Type B pancreatic cell (in vitro differentiated cells): ENCODE measurements at regions not wholly inside any gene's neighbourhood (a gene's known extent, or its start where the extent isn't known, plus 50 kb on each side); places are given as distances from the start of the nearest gene placed in this dataset.
"Not testable (repeated sequence)": the region's sequence is repeated elsewhere in the genome, so short reads cannot be mapped to it uniquely, and the experiment has no call there.

ENCODE experiments used
- DNase-seq: peaks from one replicate; pipeline ENCODE4 v3.0.0; 2021; ENCODE audit warnings: mixed read lengths; ENCODE audit not compliant: unreplicated experiment; ENCODE audit errors: extremely low spot score
- H3K27ac Mint-ChIP-seq: 2 replicates; pipeline ENCODE4 v1.8.0; 2021; ENCODE audit warnings: mild to moderate bottlenecking, mixed read lengths
- H3K27me3 Mint-ChIP-seq: 2 replicates; pipeline ENCODE4 v1.8.0; 2021; ENCODE audit warnings: mixed read lengths
- H3K36me3 Mint-ChIP-seq: 2 replicates; pipeline ENCODE4 v1.8.0; 2021; ENCODE audit warnings: mixed read lengths
- H3K4me1 Mint-ChIP-seq: one replicate; pipeline ENCODE4 v1.8.0; 2021; ENCODE audit warnings: mixed read lengths; ENCODE audit not compliant: unreplicated experiment
- H3K4me3 Mint-ChIP-seq: 2 replicates; pipeline ENCODE4 v1.8.0; 2021; ENCODE audit warnings: mild to moderate bottlenecking, mixed read lengths
- H3K9me3 Mint-ChIP-seq: 2 replicates; pipeline ENCODE4 v1.8.0; 2021; ENCODE audit warnings: mixed read lengths
- TF ChIP-seq, protein P1 (sequence below): fragments of 200-600 bp; sonication (generic); conservative IDR thresholded peaks from 2 replicates; pipeline ENCODE4 v1.5.0; 2021; ENCODE audit warnings: antibody characterized with exemption, mild to moderate bottlenecking

DNA sequence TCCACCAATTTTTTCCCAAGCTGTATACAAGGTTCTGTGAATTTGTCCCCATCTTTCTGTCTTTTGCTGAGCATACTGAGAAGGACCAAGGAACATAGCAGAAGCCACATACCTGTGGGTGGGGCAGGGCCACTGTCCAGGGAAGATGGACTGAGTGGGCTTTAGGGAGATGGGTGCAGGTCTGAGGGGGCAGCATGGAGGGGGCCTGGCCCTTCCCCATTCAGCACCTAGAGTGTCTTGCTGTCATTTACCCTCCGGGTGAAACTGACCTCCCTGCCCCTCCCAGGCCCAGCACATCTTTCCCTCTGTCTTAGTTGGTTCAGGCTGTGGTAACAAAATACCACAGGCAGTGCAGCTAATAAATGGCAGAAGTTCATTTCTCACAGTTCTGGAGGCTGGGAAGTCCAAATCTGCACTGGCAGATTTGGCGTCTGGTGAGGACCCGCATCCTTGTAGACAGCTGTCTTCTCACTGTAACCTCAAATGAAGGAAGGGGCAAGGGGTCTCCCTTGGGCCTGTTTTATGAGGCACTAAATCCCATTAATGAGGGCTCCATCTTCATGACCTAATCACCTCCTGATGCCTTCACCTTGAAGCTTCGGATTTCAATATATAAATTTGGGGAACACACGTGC is 180.0 kb upstream of the SMAD3 start:
- DNase-seq: peak; percentile 44
- TF ChIP-seq, protein P1, sequence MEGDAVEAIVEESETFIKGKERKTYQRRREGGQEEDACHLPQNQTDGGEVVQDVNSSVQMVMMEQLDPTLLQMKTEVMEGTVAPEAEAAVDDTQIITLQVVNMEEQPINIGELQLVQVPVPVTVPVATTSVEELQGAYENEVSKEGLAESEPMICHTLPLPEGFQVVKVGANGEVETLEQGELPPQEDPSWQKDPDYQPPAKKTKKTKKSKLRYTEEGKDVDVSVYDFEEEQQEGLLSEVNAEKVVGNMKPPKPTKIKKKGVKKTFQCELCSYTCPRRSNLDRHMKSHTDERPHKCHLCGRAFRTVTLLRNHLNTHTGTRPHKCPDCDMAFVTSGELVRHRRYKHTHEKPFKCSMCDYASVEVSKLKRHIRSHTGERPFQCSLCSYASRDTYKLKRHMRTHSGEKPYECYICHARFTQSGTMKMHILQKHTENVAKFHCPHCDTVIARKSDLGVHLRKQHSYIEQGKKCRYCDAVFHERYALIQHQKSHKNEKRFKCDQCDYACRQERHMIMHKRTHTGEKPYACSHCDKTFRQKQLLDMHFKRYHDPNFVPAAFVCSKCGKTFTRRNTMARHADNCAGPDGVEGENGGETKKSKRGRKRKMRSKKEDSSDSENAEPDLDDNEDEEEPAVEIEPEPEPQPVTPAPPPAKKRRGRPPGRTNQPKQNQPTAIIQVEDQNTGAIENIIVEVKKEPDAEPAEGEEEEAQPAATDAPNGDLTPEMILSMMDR: no peak
- H3K9me3 Mint-ChIP-seq: peaks cover 6% of the 10 kb centered on the region
- H3K4me1 Mint-ChIP-seq: peaks cover 32% of the 10 kb centered on the region
- H3K36me3 Mint-ChIP-seq: no peaks in the 10 kb centered on the region
- H3K27me3 Mint-ChIP-seq: no peaks in the 10 kb centered on the region
- H3K4me3 Mint-ChIP-seq: no peak overlapping the region
- no peak overlapping the region for H3K27ac Mint-ChIP-seq

DNA sequence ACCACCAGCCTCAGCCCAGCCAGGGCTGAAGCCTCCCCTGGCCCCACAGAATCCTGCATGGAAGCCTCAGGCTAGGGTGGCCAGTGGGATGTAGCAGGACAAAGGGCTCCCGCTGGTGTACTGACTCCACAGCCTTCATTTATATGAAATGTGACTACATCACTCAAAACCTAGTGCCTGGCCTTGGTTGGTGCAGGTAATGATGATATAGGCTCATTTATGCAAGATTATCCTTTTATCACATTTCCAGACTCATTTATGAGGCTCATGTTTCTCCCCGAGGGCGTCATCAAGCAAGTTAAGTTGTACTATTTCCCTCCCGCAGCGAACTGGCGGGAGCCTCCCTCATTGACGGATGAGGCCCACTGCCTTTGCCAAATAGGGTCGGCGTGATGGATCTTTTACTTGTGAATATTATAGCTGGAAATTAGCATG is 179.1 kb upstream of the SMAD3 start:
- Mint-ChIP-seq H3K27ac (no peak overlapping the region), H3K36me3 (no peaks in the 10 kb centered on the region), H3K4me1 (peaks cover 27% of the 10 kb centered on the region), H3K9me3 (peaks cover 6% of the 10 kb centered on the region), H3K4me3 (no peak overlapping the region), H3K27me3 (no peaks in the 10 kb centered on the region)
- DNase-seq: peak; percentile 42
- TF ChIP-seq, protein P1: no peak

DNA sequence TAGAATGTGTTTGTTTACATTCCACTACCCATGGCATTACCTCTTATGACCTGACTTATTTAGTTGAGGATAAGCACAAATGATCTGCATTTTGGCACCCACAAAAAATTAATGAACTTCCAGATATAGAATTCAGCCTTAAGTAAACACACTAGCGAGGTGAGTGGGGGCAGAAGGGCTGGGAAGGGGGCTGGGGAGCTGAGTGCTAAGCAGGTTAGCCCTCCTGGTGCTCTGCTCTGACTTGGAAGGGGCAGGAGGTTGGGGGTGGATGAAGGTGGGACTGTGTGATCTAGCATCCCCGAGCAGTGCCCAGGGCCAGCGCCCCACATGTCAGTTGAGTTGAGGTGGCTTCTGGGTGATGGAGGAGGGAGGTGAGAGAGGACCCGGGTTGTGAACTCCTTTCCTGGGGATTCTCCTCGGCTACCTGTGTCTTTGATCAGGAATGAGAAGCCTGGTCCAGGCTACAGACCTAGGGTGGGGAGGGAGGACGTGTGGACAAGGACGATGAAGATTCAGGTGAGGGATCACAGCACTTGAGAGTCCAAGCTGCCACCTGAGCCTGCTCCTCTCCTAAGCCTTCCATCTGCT is 178.6 kb upstream of the SMAD3 start:
- H3K27me3 Mint-ChIP-seq: no peaks in the 10 kb centered on the region
- peak; percentile 40 for DNase-seq
- no peaks in the 10 kb centered on the region for H3K36me3 Mint-ChIP-seq
- H3K4me1 Mint-ChIP-seq: peaks cover 31% of the 10 kb centered on the region
- H3K27ac Mint-ChIP-seq: no peak overlapping the region
- TF ChIP-seq, protein P1: no peak
- no peak overlapping the region for H3K4me3 Mint-ChIP-seq
- peaks cover 10% of the 10 kb centered on the region for H3K9me3 Mint-ChIP-seq

DNA sequence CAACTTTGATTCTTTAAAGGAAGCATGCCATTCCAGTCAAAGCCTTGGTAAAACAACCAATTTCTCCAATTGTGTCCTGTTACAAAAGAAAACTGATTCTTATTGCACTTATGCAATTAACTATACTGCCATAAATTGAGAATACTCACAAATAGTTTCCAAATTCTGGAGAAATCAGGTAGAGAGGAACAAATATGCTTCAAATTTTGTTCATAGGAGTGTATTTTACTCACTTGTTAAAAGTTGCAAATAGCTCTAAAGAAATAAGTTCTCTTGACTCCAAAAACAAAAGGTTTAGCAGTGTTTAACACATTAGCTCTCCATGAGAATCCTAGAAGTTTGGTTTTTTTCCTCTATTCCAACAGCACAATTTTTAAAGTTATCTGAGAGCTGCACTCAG is 176.1 kb upstream of the SMAD3 start:
- not testable (repeated sequence) for H3K4me3 Mint-ChIP-seq, DNase-seq, H3K36me3 Mint-ChIP-seq, H3K27ac Mint-ChIP-seq, H3K27me3 Mint-ChIP-seq
- peaks cover 34% of the 10 kb centered on the region for H3K4me1 Mint-ChIP-seq
- H3K9me3 Mint-ChIP-seq: peaks cover 11% of the 10 kb centered on the region

DNA sequence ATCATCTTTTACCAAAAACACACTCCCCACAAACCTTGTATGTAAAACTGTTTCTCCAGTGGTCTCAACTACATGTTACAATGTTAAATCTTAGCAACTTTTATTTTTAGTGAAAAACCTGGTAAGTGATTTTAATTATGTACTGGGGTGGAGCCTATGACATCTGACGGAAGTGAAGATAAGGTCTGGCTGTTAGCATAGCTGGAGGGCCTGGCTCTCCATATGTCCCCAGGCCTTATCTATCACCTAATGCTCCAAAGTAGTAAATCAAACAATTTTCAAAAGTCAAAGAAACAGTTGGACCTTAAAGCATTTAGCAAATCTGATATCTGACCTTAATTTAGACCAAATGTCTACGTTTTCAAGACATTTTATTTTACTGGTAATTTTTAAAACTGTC is 173.6 kb upstream of the SMAD3 start:
- Mint-ChIP-seq H3K36me3 (no peaks in the 10 kb centered on the region), H3K27ac (no peak overlapping the region), H3K27me3 (no peaks in the 10 kb centered on the region), H3K9me3 (peaks cover 5% of the 10 kb centered on the region), H3K4me3 (no peak overlapping the region), H3K4me1 (peaks cover 42% of the 10 kb centered on the region)
- DNase-seq: no peak
- TF ChIP-seq, protein P1: no peak

DNA sequence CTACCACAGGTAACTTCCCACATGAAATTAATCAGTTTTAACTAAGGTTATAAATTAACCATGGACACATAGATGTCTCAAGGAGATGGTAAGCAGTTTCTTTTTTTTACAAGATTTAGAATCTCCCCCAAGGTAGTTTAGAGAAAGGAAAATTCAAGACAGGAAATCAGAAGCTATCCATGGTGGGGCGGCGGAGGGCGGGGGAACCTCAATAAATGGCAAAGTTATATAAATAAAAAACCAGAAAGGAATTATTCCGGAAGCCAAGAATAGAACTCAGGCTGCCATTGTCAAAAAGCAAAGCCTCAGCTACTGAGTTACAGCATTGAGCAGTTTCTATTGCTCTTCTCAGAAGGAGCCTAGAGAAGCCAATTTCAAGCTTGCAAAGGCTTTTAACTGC is 172.1 kb upstream of the SMAD3 start:
- H3K9me3 Mint-ChIP-seq: peaks cover 5% of the 10 kb centered on the region
- no peak overlapping the region for H3K4me3 Mint-ChIP-seq
- TF ChIP-seq, protein P1: no peak

More for the DNA sequence above, 172.1 kb upstream of the SMAD3 start:
- H3K4me1 Mint-ChIP-seq: peaks cover 42% of the 10 kb centered on the region
- H3K27ac Mint-ChIP-seq: no peak overlapping the region
- H3K27me3 Mint-ChIP-seq: no peaks in the 10 kb centered on the region
- no peak for DNase-seq
- H3K36me3 Mint-ChIP-seq: no peaks in the 10 kb centered on the region
